CD4-positive, alpha-beta T cell (primary cell): ENCODE measurements at regions not wholly inside any gene's neighbourhood (a gene's known extent, or its start where the extent isn't known, plus 50 kb on each side); places are given as distances from the start of the nearest gene placed in this dataset.

Experiments used
- ATAC-seq: fragments of 200-7000 bp; cut with Tn5 transposase; one replicate; pipeline ENCODE4 v1.10.0; 2022; ENCODE audit warnings: mild to moderate bottlenecking; ENCODE audit not compliant: poor library complexity
- CTCF ChIA-PET: fragments of 350-600 bp; sonication (Branson Sonifier 250); formaldehyde crosslinking; loops from one replicate; lab custom pipeline; 2021; ENCODE audit warnings: antibody characterized with exemption, inconsistent platforms; lab: Charles Lee
- POLR2A ChIA-PET: fragments of 350-600 bp; sonication (Branson Sonifier 250); formaldehyde crosslinking; loops from one replicate; lab custom pipeline; 2021; ENCODE audit warnings: antibody characterized with exemption, inconsistent platforms; lab: Charles Lee
- DNase-seq, 14 experiments: peaks; one replicate each; pipeline ENCODE4 v3.0.0-alpha.2; 2013 to 2020; ENCODE audit warnings: mixed read lengths in 2 of 14
- H3K27ac ChIP-seq, 2 donors: one replicate each; pipeline versions ENCODE4 v1.5.1 to v1.7.0; 2013; ENCODE audit warnings: low read length in 2 of 2, low read depth in 1 of 2, mild to moderate bottlenecking in 1 of 2
- H3K27me3 ChIP-seq, 2 experiments: 1 replicate in 1 of 2; 2 replicates in 1 of 2; pipeline versions ENCODE4 v1.6.1 to v1.7.0; 2013; ENCODE audit warnings: low read length in 2 of 2, control low read depth in 1 of 2, mild to moderate bottlenecking in 1 of 2, moderate library complexity in 1 of 2; ENCODE audit not compliant: insufficient read depth in 2 of 2, control insufficient read depth in 1 of 2
- H3K36me3 ChIP-seq: one replicate; pipeline ENCODE4 v1.6.1; 2013; ENCODE audit warnings: low read length, control low read depth; ENCODE audit not compliant: insufficient read depth
- H3K4me1 ChIP-seq: one replicate; pipeline ENCODE4 v1.6.1; 2013; ENCODE audit warnings: low read length, control low read depth; ENCODE audit not compliant: insufficient read depth
- H3K4me3 ChIP-seq: one replicate; pipeline ENCODE4 v1.5.1; 2013; ENCODE audit warnings: mild to moderate bottlenecking, low read length, moderate library complexity
- H3K9me3 ChIP-seq, 2 experiments: 1 replicate in 1 of 2; 2 replicates in 1 of 2; pipeline versions ENCODE4 v1.6.1 to v1.7.0; 2013; ENCODE audit warnings: low read length in 2 of 2, mild to moderate bottlenecking in 2 of 2, control low read depth in 1 of 2, moderate library complexity in 1 of 2; ENCODE audit not compliant: control insufficient read depth in 1 of 2, insufficient read depth in 1 of 2
- H3K27ac Mint-ChIP-seq: one replicate; pipeline ENCODE4 v1.8.0; 2020; ENCODE audit warnings: mixed read lengths
- H3K27me3 Mint-ChIP-seq: one replicate; pipeline ENCODE4 v1.8.0; 2021; ENCODE audit warnings: mixed read lengths
- H3K36me3 Mint-ChIP-seq: one replicate; pipeline ENCODE4 v1.8.0; 2021; ENCODE audit warnings: low read depth, mixed read lengths
- H3K4me1 Mint-ChIP-seq: one replicate; pipeline ENCODE4 v1.8.0; 2021; ENCODE audit warnings: low read depth, mixed read lengths
- H3K4me3 Mint-ChIP-seq: one replicate; pipeline ENCODE4 v1.8.0; 2020; ENCODE audit warnings: mild to moderate bottlenecking, mixed read lengths
- H3K9me3 Mint-ChIP-seq: one replicate; pipeline ENCODE4 v1.8.0; 2020; ENCODE audit warnings: mixed read lengths
- intact Hi-C, 2 experiments: fragments of 100-400 bp; cut with DNase I in 1 of 2; cut with micrococcal nuclease in 1 of 2; formaldehyde crosslinking; loops; one replicate each; pipeline versions ENCODE4 v1.15.1 to v1.9.0; 2023 to 2025; cut with DNase I, micrococcal nuclease
- TF ChIP-seq, protein P1 (sequence below): fragments of 200-600 bp; IDR thresholded peaks from one replicate; pipeline ENCODE4 v1.8.0; 2022; ENCODE audit warnings: antibody characterized with exemption, mild to moderate bottlenecking

DNA sequence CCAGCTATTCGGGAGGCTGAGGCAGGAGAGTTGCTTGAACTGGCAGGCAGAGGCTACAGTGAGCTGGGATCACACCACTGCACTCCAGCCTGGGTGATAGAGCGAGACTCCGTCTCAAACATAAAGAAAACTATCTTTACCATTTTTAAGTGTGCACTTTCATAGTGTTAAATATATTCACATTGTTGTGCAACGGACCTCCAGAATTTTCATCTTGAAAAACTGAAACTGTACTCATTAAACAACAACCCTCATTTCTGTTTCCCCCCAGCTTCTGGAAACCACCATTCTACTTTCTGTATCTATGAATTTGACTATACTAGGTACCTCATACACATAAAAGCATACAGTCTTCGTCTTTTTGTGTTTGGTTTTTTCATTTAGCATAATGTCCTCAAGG, 375.1 kb downstream of the SHQ1 start:
- ATAC-seq = no peak
- TF ChIP-seq, protein P1, sequence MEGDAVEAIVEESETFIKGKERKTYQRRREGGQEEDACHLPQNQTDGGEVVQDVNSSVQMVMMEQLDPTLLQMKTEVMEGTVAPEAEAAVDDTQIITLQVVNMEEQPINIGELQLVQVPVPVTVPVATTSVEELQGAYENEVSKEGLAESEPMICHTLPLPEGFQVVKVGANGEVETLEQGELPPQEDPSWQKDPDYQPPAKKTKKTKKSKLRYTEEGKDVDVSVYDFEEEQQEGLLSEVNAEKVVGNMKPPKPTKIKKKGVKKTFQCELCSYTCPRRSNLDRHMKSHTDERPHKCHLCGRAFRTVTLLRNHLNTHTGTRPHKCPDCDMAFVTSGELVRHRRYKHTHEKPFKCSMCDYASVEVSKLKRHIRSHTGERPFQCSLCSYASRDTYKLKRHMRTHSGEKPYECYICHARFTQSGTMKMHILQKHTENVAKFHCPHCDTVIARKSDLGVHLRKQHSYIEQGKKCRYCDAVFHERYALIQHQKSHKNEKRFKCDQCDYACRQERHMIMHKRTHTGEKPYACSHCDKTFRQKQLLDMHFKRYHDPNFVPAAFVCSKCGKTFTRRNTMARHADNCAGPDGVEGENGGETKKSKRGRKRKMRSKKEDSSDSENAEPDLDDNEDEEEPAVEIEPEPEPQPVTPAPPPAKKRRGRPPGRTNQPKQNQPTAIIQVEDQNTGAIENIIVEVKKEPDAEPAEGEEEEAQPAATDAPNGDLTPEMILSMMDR = no peak
- H3K27ac Mint-ChIP-seq = no peak overlapping the region
- no peak overlapping the region for H3K4me3 ChIP-seq
- no peaks in the 10 kb centered on the region for H3K4me1 Mint-ChIP-seq
- no peaks in the 10 kb centered on the region for H3K9me3 ChIP-seq
- no peak overlapping the region for H3K27ac ChIP-seq
- H3K27me3 ChIP-seq = no peaks in the 10 kb centered on the region
- no peaks in the 10 kb centered on the region for H3K4me1 ChIP-seq
- no peak for DNase-seq
- H3K36me3 Mint-ChIP-seq = no peaks in the 10 kb centered on the region
- ChIA-PET CTCF (no interaction called here), POLR2A (no interaction called here)
- no peaks in the 10 kb centered on the region for H3K27me3 Mint-ChIP-seq
- no peaks in the 10 kb centered on the region for H3K36me3 ChIP-seq
- no peak overlapping the region for H3K4me3 Mint-ChIP-seq
- H3K9me3 Mint-ChIP-seq = no peaks in the 10 kb centered on the region
- intact Hi-C loops = no loop called here

DNA sequence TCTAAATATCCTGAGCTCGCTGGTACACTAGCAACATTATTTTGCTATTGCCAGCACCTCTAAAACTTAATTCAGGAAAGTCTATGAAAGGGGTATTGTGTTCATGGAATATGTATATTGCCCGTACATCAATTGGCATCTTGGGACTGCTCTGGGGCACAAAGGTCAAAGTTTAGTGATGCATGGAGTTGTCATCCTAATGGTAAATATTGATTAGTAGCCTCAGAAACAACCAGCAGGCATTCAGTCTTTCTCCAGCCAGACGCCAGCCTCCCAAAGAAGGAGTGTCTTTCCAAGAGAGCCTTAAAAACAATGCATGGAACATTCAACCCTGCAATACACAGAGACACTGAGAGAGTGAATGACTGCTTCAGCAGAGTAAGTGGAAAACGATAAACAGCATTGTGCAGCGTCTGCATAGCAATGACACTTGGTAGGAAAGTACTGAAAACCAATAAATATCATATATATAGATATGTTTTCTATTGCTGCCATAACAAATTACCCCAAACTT, 377.3 kb downstream of the SHQ1 start:
- Histone ChIP-seq H3K4me3 (no peak overlapping the region), H3K27ac (no peak overlapping the region), H3K36me3 (no peaks in the 10 kb centered on the region), H3K4me1 (no peaks in the 10 kb centered on the region), H3K9me3 (no peaks in the 10 kb centered on the region), H3K27me3 (peaks cover 0 to 4% of the 10 kb centered on the region in 2 experiments)
- no peaks in the 10 kb centered on the region for H3K4me1 Mint-ChIP-seq
- no peaks in the 10 kb centered on the region for H3K9me3 Mint-ChIP-seq
- intact Hi-C loops = no loop called here
- ATAC-seq (no peak), DNase-seq (no peak)
- no peaks in the 10 kb centered on the region for H3K36me3 Mint-ChIP-seq
- ChIA-PET CTCF (no interaction called here), POLR2A (no interaction called here)
- no peaks in the 10 kb centered on the region for H3K27me3 Mint-ChIP-seq
- H3K27ac Mint-ChIP-seq = no peak overlapping the region
- no peak overlapping the region for H3K4me3 Mint-ChIP-seq
- TF ChIP-seq, protein P1 = no peak

DNA sequence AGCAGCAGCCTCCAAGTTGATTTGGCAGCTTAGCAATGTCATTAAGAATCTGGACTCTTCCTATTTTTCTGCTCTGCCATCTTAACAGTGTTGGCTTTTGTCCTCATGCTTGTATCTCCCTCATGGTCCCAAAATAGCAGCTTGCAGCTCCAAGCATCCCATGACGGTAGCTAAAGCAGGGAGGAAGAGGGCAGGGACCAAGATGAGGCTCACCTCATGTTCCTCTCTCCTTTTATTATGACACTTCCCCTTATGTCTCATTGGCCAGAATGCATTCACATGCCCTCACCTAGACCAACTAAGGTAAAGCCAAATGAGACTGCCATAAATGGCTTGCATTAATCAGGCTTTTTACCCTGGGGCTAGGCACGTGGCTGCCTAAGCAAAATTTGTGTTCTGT, 382.4 kb downstream of the SHQ1 start:
- POLR2A ChIA-PET = no interaction called here
- no peak overlapping the region for H3K27ac Mint-ChIP-seq
- H3K4me1 ChIP-seq = no peaks in the 10 kb centered on the region
- H3K4me1 Mint-ChIP-seq = no peaks in the 10 kb centered on the region
- H3K9me3 ChIP-seq = no peaks in the 10 kb centered on the region
- H3K4me3 Mint-ChIP-seq = no peak overlapping the region
- H3K27me3 Mint-ChIP-seq = no peaks in the 10 kb centered on the region
- H3K27ac ChIP-seq = no peak overlapping the region
- H3K4me3 ChIP-seq = no peak overlapping the region
- CTCF ChIA-PET = no interaction called here
- no peaks in the 10 kb centered on the region for H3K36me3 Mint-ChIP-seq
- no peak for DNase-seq
- H3K9me3 Mint-ChIP-seq = no peaks in the 10 kb centered on the region
- intact Hi-C loops = no loop called here
- TF ChIP-seq, protein P1 = no peak
- peaks cover 0 to 4% of the 10 kb centered on the region in 2 experiments for H3K27me3 ChIP-seq
- H3K36me3 ChIP-seq = no peaks in the 10 kb centered on the region
- no peak for ATAC-seq
